Ovary (tissue), 7 donors: ENCODE measurements at regions not wholly inside any gene's neighbourhood (a gene's known extent, or its start where the extent isn't known, plus 50 kb on each side); places are given as distances from the start of the nearest gene placed in this dataset.

ENCODE experiments used
- DNase-seq, 5 donors: peaks; one replicate each; pipeline ENCODE4 v3.0.0-alpha.2; 2019 to 2020
- H3K27ac ChIP-seq, 2 donors: fragments of 200-600 bp; one replicate each; pipeline versions ENCODE4 v1.5.1 to v1.8.0; 2019 to 2022
- H3K27me3 ChIP-seq: fragments of 200-600 bp; one replicate; pipeline ENCODE4 v1.8.0; 2022
- H3K36me3 ChIP-seq: fragments of 200-600 bp; sonication (generic); one replicate; pipeline ENCODE4 v1.5.1; 2019
- H3K4me1 ChIP-seq: one replicate; pipeline ENCODE4 v1.8.1; 2013; ENCODE audit warnings: mild to moderate bottlenecking, moderate library complexity; ENCODE audit not compliant: insufficient read depth
- H3K4me3 ChIP-seq: fragments of 200-600 bp; sonication (generic); one replicate; pipeline ENCODE4 v1.5.1; 2017
- H3K9me3 ChIP-seq, 2 donors: fragments of 200-600 bp in 1 of 2; sonication (generic) in 1 of 2; one replicate each; pipeline versions ENCODE4 v1.5.1 to v1.8.1; 2013 to 2019; ENCODE audit warnings: mild to moderate bottlenecking in 1 of 2, moderate library complexity in 1 of 2
- CTCF ChIP-seq, 3 donors: fragments of 450-650 bp in 2 of 3; fragments of 200-600 bp in 1 of 3; IDR thresholded peaks; one replicate each; pipeline versions ENCODE4 v1.5.1 to v1.8.0; 2016 to 2022; ENCODE audit warnings: antibody characterized with exemption in 3 of 3, mild to moderate bottlenecking in 1 of 3
- EP300 ChIP-seq: sonication (generic); formaldehyde crosslinking; IDR thresholded peaks from one replicate; pipeline ENCODE4 v1.6.1; 2017; ENCODE audit warnings: antibody characterized with exemption
- POLR2A ChIP-seq: fragments of 450-650 bp; IDR thresholded peaks from one replicate; pipeline ENCODE4 v1.6.1; 2017; ENCODE audit warnings: antibody characterized with exemption, mild to moderate bottlenecking, moderate library complexity
- WGBS, 3 donors: extraction: QIAGEN DNeasy Blood & Tissue Kit in 1 of 3; methylation state at CpG; one replicate each; pipeline versions ENCODE4 v1.1.5 to v1.1.7; 2013 to 2017; 5-methylcytosine and 5-hydroxymethylcytosine counted together
- intact Hi-C, 4 donors: fragments of 100-400 bp; cut with DNase I; formaldehyde crosslinking; loops; one replicate each; pipeline versions ENCODE4 v1.11.0 to v1.15.1; 2022 to 2023
- donor health status: DM: no; HTN: no; CAD: no; lungs with moderate emphysema.
- donor health status: DM: no; HTN: no; CAD: no.
- donor health status: Bipolar disorder and iron deficiency.
- donor health status: DM: no; HTN: no; CAD: no.
- donor health status: DM: yes; HTN: yes; CAD: no.

GRCh38 chr7:47145982-47146381 lies 435.9 kb downstream of the TNS3 start:
- 51 to 97% (median 92%) methylated on average over 1 of the region's 1 CpG for WGBS, 3 donors
- peaks cover 7% of the 10 kb centered on the region for H3K4me1 ChIP-seq
- intact Hi-C loops = no loop called here
- H3K9me3 ChIP-seq = no peaks in the 10 kb centered on the region
- H3K4me3 ChIP-seq = no peak overlapping the region
- no peaks in the 10 kb centered on the region for H3K27me3 ChIP-seq
- H3K36me3 ChIP-seq = no peaks in the 10 kb centered on the region
- H3K27ac ChIP-seq = no peak overlapping the region
- TF ChIP-seq CTCF (IDR thresholded peaks at IDR 0.05) = no peak
- no peak for TF ChIP-seq POLR2A
- no peak for TF ChIP-seq EP300
- no peak for DNase-seq

- Histone ChIP-seq H3K9me3 (no peaks in the 10 kb centered on the region), H3K27me3 (no peaks in the 10 kb centered on the region), H3K4me3 (no peak overlapping the region), H3K27ac (no peak overlapping the region), H3K36me3 (no peaks in the 10 kb centered on the region), H3K4me1 (peaks cover 7% of the 10 kb centered on the region)
- no peak for DNase-seq
- 21 to 36% (median 29%) methylated on average over 1 of the region's 1 CpG for WGBS, 3 donors
- intact Hi-C loops = no loop called here
- no peak for TF ChIP-seq EP300
- TF ChIP-seq POLR2A = no peak
- TF ChIP-seq CTCF (IDR thresholded peaks at IDR 0.05) = no peak
Measured at GRCh38 chr7:47145186-47145725, 436.7 kb downstream of the TNS3 start.

GRCh38 chr7:47143339-47143738 lies 438.6 kb downstream of the TNS3 start:
- TF ChIP-seq EP300 (no peak), CTCF (IDR thresholded peaks at IDR 0.05) (no peak), POLR2A (no peak)
- WGBS, 3 donors = 38 to 46% (median 42%) methylated on average over 1 of the region's 1 CpG

GRCh38 chr7:47142867-47143175 lies 439.1 kb downstream of the TNS3 start:
- intact Hi-C loops = no loop called here
- no peak for DNase-seq
- Histone ChIP-seq H3K9me3 (no peaks in the 10 kb centered on the region), H3K4me1 (peaks cover 7% of the 10 kb centered on the region), H3K4me3 (no peak overlapping the region), H3K27ac (no peak overlapping the region), H3K27me3 (no peaks in the 10 kb centered on the region), H3K36me3 (no peaks in the 10 kb centered on the region)
- WGBS, 3 donors = 74 to 82% (median 81%) methylated on average over 1 of the region's 1 CpG
- TF ChIP-seq CTCF (IDR thresholded peaks at IDR 0.05) = no peak
- TF ChIP-seq POLR2A = no peak
- TF ChIP-seq EP300 = no peak

More at GRCh38 chr7:47143339-47143738, 438.6 kb downstream of the TNS3 start:
- Histone ChIP-seq H3K36me3 (no peaks in the 10 kb centered on the region), H3K4me1 (peaks cover 7% of the 10 kb centered on the region), H3K27ac (no peak overlapping the region), H3K27me3 (no peaks in the 10 kb centered on the region), H3K9me3 (no peaks in the 10 kb centered on the region), H3K4me3 (no peak overlapping the region)
- no peak for DNase-seq
- intact Hi-C loops = no loop called here
